ENCODE measurements at regions not wholly inside any gene's neighbourhood (a gene's known extent, or its start where the extent isn't known, plus 50 kb on each side); places are given as distances from the start of the nearest gene placed in this dataset.
A peak's percentile ranks its signal among the peaks of the same experiment; 100 is the strongest.

DNA sequence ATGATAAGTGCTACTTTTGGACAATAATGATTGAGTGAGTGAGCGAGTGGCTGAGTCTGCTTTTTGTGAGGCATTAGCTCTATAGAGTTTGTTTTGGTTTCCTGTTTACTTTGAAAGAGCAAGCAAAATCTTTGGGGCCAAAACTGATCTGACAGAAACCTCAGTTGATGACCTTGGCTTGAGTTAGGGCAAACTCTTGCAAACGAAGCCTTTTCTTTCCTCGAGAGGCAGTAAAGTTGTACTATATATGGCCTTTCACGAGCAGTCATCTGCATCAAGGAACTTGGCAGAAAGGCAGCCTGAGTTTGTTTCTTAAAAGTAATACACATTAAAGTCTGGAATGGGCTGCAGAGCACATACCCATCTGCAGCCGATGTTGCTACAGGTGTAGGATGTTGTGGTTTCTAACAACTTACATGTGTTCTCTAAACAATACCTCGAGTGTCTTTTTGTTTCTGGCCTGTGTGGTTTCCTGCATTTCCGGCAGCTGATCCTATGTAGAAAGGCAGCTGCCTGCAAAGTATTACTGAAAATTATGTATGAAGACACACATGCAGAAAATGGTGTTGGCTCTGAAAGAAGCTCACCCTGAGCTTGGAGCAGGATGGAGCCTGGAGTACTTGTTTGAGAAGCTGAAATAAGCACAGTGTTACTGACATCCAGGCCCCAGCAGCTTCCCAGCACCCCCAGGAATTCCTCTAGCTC lies 60.8 kb downstream of the FOXD1 start:
- Mint-ChIP-seq H3K4me1 (peaks cover 27 to 50% (median 31%) of the 10 kb centered on the region in 3 donors), H3K27ac (peak overlapping the region in 7 of 8 donors; percentile 6 to 48 (median 35)), H3K36me3 (peaks cover 0 to 5% (median 0%) of the 10 kb centered on the region in 3 donors), H3K4me3 (peak overlapping the region; percentile 48 to 85 (median 70)), H3K27me3 (peaks cover 12 to 14% of the 10 kb centered on the region in 2 donors), H3K9me3 (peaks cover 8 to 23% (median 14%) of the 10 kb centered on the region in 5 donors)
- H3K27me3 ChIP-seq (ENCODE audit: insufficient read depth, low read length, poor library complexity, severe bottlenecking): peaks cover 9% of the 10 kb centered on the region
- ChIA-PET CTCF (interaction anchor here (3.4 kb wide), 1 partner anchor 63 kb away, joined by 12 read pairs; no protein-coding TSS in a partner anchor), POLR2A (interaction anchor here (0.8 kb wide), 1 partner anchor 11 kb away, joined by 3 read pairs; no protein-coding TSS in a partner anchor)
- H3K4me1 ChIP-seq (ENCODE audit: insufficient read depth, low read length): peaks cover 33% of the 10 kb centered on the region
- no peaks in the 10 kb centered on the region for H3K36me3 ChIP-seq (ENCODE audit: insufficient read depth, low read length)
- peak; percentile 24 to 78 (median 76) for DNase-seq
- H3K9me3 ChIP-seq (ENCODE audit: low read length): peaks cover 5% of the 10 kb centered on the region
- no peak overlapping the region for H3K27ac ChIP-seq (ENCODE audit: low read depth, low read length)
- H3K4me3 ChIP-seq (ENCODE audit: low read length): peak overlapping the region; percentile 0

GRCh38 chr5:73387149-73387591 lies 61.4 kb downstream of the FOXD1 start:
- H3K36me3 ChIP-seq (ENCODE audit: insufficient read depth, low read length): no peaks in the 10 kb centered on the region
- Mint-ChIP-seq H3K9me3 (peaks cover 8 to 23% (median 14%) of the 10 kb centered on the region in 5 donors), H3K4me1 (peaks cover 27 to 50% (median 31%) of the 10 kb centered on the region in 3 donors), H3K27ac (peak overlapping the region in 6 of 8 donors; percentile 24 to 48 (median 32)), H3K4me3 (peak overlapping the region; percentile 48 to 85 (median 70)), H3K36me3 (peaks cover 0 to 5% (median 0%) of the 10 kb centered on the region in 3 donors), H3K27me3 (peaks cover 12 to 16% of the 10 kb centered on the region in 2 donors)
- no peak for DNase-seq
- peak overlapping the region; percentile 0 for H3K4me3 ChIP-seq (ENCODE audit: low read length)
- H3K4me1 ChIP-seq (ENCODE audit: insufficient read depth, low read length): peaks cover 34% of the 10 kb centered on the region
- no peak overlapping the region for H3K27ac ChIP-seq (ENCODE audit: low read depth, low read length)
- H3K9me3 ChIP-seq (ENCODE audit: low read length): peaks cover 5% of the 10 kb centered on the region
- ChIA-PET POLR2A (interaction anchor here (0.6 kb wide), 1 partner anchor 11 kb away, joined by 5 read pairs; no protein-coding TSS in a partner anchor), CTCF (interaction anchor here (3.4 kb wide), 1 partner anchor 64 kb away, joined by 12 read pairs; no protein-coding TSS in a partner anchor)
- peaks cover 15% of the 10 kb centered on the region for H3K27me3 ChIP-seq (ENCODE audit: insufficient read depth, low read length, poor library complexity, severe bottlenecking)

- peaks cover 8 to 24% (median 22%) of the 10 kb centered on the region in 5 donors for H3K9me3 Mint-ChIP-seq
- peaks cover 30 to 31% of the 10 kb centered on the region in 2 donors for H3K27me3 Mint-ChIP-seq
- POLR2A ChIA-PET: no interaction called here
- no peak overlapping the region for H3K4me3 Mint-ChIP-seq
- H3K4me3 ChIP-seq (ENCODE audit: low read length): no peak overlapping the region
- peaks cover 39 to 57% (median 46%) of the 10 kb centered on the region in 3 donors for H3K4me1 Mint-ChIP-seq
- H3K27ac Mint-ChIP-seq: no peak overlapping the region
- peaks cover 0 to 5% (median 0%) of the 10 kb centered on the region in 3 donors for H3K36me3 Mint-ChIP-seq
- DNase-seq: no peak
- peaks cover 5% of the 10 kb centered on the region for H3K9me3 ChIP-seq (ENCODE audit: low read length)
- peaks cover 56% of the 10 kb centered on the region for H3K4me1 ChIP-seq (ENCODE audit: insufficient read depth, low read length)
- CTCF ChIA-PET: no interaction called here
- no peaks in the 10 kb centered on the region for H3K36me3 ChIP-seq (ENCODE audit: insufficient read depth, low read length)
- H3K27ac ChIP-seq (ENCODE audit: low read depth, low read length): no peak overlapping the region
- peaks cover 32% of the 10 kb centered on the region for H3K27me3 ChIP-seq (ENCODE audit: insufficient read depth, low read length, poor library complexity, severe bottlenecking)
These were observed 63.7 kb downstream of the FOXD1 start for GRCh38 chr5:73384861-73385260.

DNA sequence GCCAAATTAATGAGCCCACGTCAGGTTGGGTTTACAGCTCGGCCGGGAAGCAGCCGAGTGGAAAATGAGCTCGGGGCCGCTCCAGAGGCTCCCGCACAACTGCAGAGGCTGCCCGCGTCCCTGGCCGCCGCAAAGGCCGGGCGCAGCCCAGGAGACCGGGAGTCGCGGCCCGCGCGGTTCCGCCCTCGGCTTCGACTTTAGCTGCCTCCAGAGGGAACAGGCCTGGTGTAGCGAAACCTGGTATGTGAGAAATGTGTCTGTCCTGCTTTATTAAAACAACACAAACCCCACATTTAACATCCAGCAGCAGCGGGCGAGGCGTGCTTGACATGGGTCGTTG lies 66.2 kb downstream of the FOXD1 start:
- H3K9me3 ChIP-seq (ENCODE audit: low read length): peaks cover 5% of the 10 kb centered on the region
- POLR2A ChIA-PET: no interaction called here
- H3K9me3 Mint-ChIP-seq: peaks cover 8 to 24% (median 22%) of the 10 kb centered on the region in 5 donors
- DNase-seq: no peak
- H3K4me3 Mint-ChIP-seq: peak overlapping the region in 1 of 7 donors; percentile 39
- no peak overlapping the region for H3K27ac ChIP-seq (ENCODE audit: low read depth, low read length)
- peaks cover 27 to 40% (median 32%) of the 10 kb centered on the region in 3 donors for H3K4me1 Mint-ChIP-seq
- H3K4me1 ChIP-seq (ENCODE audit: insufficient read depth, low read length): peaks cover 40% of the 10 kb centered on the region
- H3K4me3 ChIP-seq (ENCODE audit: low read length): no peak overlapping the region
- peaks cover 51% of the 10 kb centered on the region for H3K27me3 ChIP-seq (ENCODE audit: insufficient read depth, low read length, poor library complexity, severe bottlenecking)
- H3K27me3 Mint-ChIP-seq: peaks cover 44 to 54% of the 10 kb centered on the region in 2 donors
- no peaks in the 10 kb centered on the region for H3K36me3 ChIP-seq (ENCODE audit: insufficient read depth, low read length)
- CTCF ChIA-PET: interaction anchor here (1.7 kb wide), 1 partner anchor 69 kb away, joined by 3 read pairs; no protein-coding TSS in a partner anchor
- peaks cover 0 to 5% (median 0%) of the 10 kb centered on the region in 3 donors for H3K36me3 Mint-ChIP-seq
- no peak overlapping the region for H3K27ac Mint-ChIP-seq

DNA sequence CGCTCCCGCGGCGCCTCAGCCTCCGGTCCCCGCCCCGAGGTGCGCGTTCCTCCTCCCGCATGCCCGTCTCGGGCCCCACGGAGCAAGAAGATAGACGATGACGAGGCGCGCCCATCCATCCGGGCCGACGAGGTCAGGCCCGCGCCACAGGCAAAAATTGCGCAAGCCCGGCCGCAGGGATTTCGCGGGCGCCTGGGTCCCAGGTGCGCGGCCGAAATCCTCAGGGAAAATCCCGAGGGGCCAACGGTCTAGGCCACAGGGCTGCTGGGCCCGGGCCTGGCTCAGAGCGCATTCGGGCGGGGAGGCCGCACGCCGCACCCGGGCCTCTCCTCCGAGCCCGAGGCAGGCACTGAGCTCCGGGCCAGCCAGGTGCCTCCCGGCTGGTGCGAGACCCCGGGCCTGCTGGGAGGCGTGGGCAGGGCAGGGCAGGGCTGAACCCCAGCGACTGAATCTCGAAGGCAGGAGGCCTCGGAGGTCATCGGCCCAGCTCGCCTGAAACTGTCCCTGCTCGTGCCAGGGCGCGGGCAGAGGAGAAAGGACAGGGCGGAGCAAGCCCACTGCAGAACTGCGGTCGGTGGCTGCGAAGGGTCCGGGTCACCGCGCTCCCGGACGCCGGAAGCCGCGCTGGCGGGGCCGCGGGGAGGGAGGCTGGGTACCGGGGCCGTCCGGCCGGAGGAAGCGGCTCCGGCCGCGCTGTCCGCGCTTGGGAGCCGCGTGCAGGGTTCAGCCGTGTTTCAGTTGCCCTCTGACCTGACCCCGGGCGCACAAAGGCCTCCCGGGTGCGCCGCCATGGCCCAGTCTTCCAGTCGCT lies 66.8 kb downstream of the FOXD1 start:
- Histone ChIP-seq H3K4me1 (ENCODE audit: insufficient read depth, low read length) (peaks cover 35% of the 10 kb centered on the region), H3K27me3 (ENCODE audit: insufficient read depth, low read length, poor library complexity, severe bottlenecking) (peaks cover 55% of the 10 kb centered on the region), H3K27ac (ENCODE audit: low read depth, low read length) (no peak overlapping the region), H3K4me3 (ENCODE audit: low read length) (no peak overlapping the region), H3K36me3 (ENCODE audit: insufficient read depth, low read length) (no peaks in the 10 kb centered on the region), H3K9me3 (ENCODE audit: low read length) (peaks cover 5% of the 10 kb centered on the region)
- peaks cover 8 to 24% (median 22%) of the 10 kb centered on the region in 5 donors for H3K9me3 Mint-ChIP-seq
- peaks cover 0 to 5% (median 0%) of the 10 kb centered on the region in 3 donors for H3K36me3 Mint-ChIP-seq
- H3K4me3 Mint-ChIP-seq: peak overlapping the region in 5 of 7 donors; percentile 49 to 75 (median 55)
- no peak for DNase-seq
- peaks cover 50 to 60% of the 10 kb centered on the region in 2 donors for H3K27me3 Mint-ChIP-seq
- ChIA-PET POLR2A (interaction anchor here (0.5 kb wide), 1 partner anchor 135 kb away, joined by 3 read pairs; no protein-coding TSS in a partner anchor), CTCF (interaction anchor here (1.7 kb wide), 1 partner anchor 69 kb away, joined by 3 read pairs; no protein-coding TSS in a partner anchor)
- no peak overlapping the region for H3K27ac Mint-ChIP-seq
- H3K4me1 Mint-ChIP-seq: peaks cover 23 to 35% (median 28%) of the 10 kb centered on the region in 3 donors

GRCh38 chr5:73380710-73381589 lies 67.6 kb downstream of the FOXD1 start:
- Mint-ChIP-seq H3K27ac (peak overlapping the region in 3 of 8 donors; percentile 32 to 47 (median 45)), H3K27me3 (peaks cover 58 to 67% of the 10 kb centered on the region in 2 donors), H3K4me1 (peaks cover 16 to 26% (median 19%) of the 10 kb centered on the region in 3 donors), H3K9me3 (peaks cover 8 to 22% (median 20%) of the 10 kb centered on the region in 5 donors), H3K4me3 (peak overlapping the region; percentile 49 to 80 (median 68)), H3K36me3 (peaks cover 0 to 5% (median 0%) of the 10 kb centered on the region in 3 donors)
- peaks cover 5% of the 10 kb centered on the region for H3K9me3 ChIP-seq (ENCODE audit: low read length)
- H3K27me3 ChIP-seq (ENCODE audit: insufficient read depth, low read length, poor library complexity, severe bottlenecking): peaks cover 55% of the 10 kb centered on the region
- CTCF ChIA-PET: no interaction called here
- no peak overlapping the region for H3K4me3 ChIP-seq (ENCODE audit: low read length)
- no peaks in the 10 kb centered on the region for H3K36me3 ChIP-seq (ENCODE audit: insufficient read depth, low read length)
- DNase-seq: no peak
- no peak overlapping the region for H3K27ac ChIP-seq (ENCODE audit: low read depth, low read length)
- H3K4me1 ChIP-seq (ENCODE audit: insufficient read depth, low read length): peaks cover 26% of the 10 kb centered on the region
- POLR2A ChIA-PET: interaction anchor here (0.5 kb wide), 1 partner anchor 135 kb away, joined by 3 read pairs; no protein-coding TSS in a partner anchor

- Histone ChIP-seq H3K27ac (ENCODE audit: low read depth, low read length) (no peak overlapping the region), H3K4me3 (ENCODE audit: low read length) (no peak overlapping the region), H3K36me3 (ENCODE audit: insufficient read depth, low read length) (no peaks in the 10 kb centered on the region), H3K27me3 (ENCODE audit: insufficient read depth, low read length, poor library complexity, severe bottlenecking) (peaks cover 55% of the 10 kb centered on the region), H3K9me3 (ENCODE audit: low read length) (peaks cover 3% of the 10 kb centered on the region), H3K4me1 (ENCODE audit: insufficient read depth, low read length) (peaks cover 23% of the 10 kb centered on the region)
- peak overlapping the region in 6 of 7 donors; percentile 20 to 70 (median 54) for H3K4me3 Mint-ChIP-seq
- ChIA-PET CTCF (no interaction called here), POLR2A (no interaction called here)
- H3K9me3 Mint-ChIP-seq: peaks cover 8 to 18% (median 14%) of the 10 kb centered on the region in 5 donors
- H3K4me1 Mint-ChIP-seq: peaks cover 15 to 23% (median 18%) of the 10 kb centered on the region in 3 donors
- peaks cover 64 to 76% of the 10 kb centered on the region in 2 donors for H3K27me3 Mint-ChIP-seq
- peaks cover 0 to 3% (median 0%) of the 10 kb centered on the region in 3 donors for H3K36me3 Mint-ChIP-seq
- peak overlapping the region in 1 of 8 donors; percentile 15 for H3K27ac Mint-ChIP-seq
- DNase-seq: no peak
These were observed 68.5 kb downstream of the FOXD1 start for GRCh38 chr5:73380041-73380440.

Data from CD8-positive, alpha-beta memory T cell (primary cell).